Lung (tissue), 11 donors: ENCODE measurements at regions not wholly inside any gene's neighbourhood (a gene's known extent, or its start where the extent isn't known, plus 50 kb on each side); places are given as distances from the start of the nearest gene placed in this dataset.

ENCODE experiments used
- ATAC-seq: fragments of 200-7000 bp; cut with Tn5 transposase; one replicate; pipeline ENCODE4 v1.9.1; 2020; ENCODE audit warnings: moderate number of reproducible peaks; ENCODE audit not compliant: insufficient read depth, low FRiP score
- DNase-seq, 3 donors: peaks; one replicate each; pipeline ENCODE4 v3.0.0-alpha.2; 2013 to 2017
- H3K27ac ChIP-seq, 2 donors: one replicate each; pipeline ENCODE4 v1.5.1; 2013; ENCODE audit warnings: mild to moderate bottlenecking in 2 of 2, moderate library complexity in 2 of 2, control low read depth in 1 of 2, inconsistent platforms in 1 of 2, low read depth in 1 of 2, low read length in 1 of 2
- H3K27me3 ChIP-seq, 3 donors: one replicate each; pipeline ENCODE4 v1.5.1; 2013; ENCODE audit warnings: low read length in 2 of 3; ENCODE audit not compliant: control insufficient read depth in 3 of 3, insufficient read depth in 3 of 3
- H3K36me3 ChIP-seq, 4 donors: one replicate each; pipeline ENCODE4 v1.5.1; 2013; ENCODE audit warnings: low read length in 4 of 4, mild to moderate bottlenecking in 1 of 4, moderate library complexity in 1 of 4; ENCODE audit not compliant: control insufficient read depth in 4 of 4, insufficient read depth in 4 of 4
- H3K4me1 ChIP-seq, 5 donors: one replicate each; pipeline ENCODE4 v1.5.1; 2013; ENCODE audit warnings: low read length in 5 of 5, mild to moderate bottlenecking in 2 of 5, moderate library complexity in 1 of 5; ENCODE audit not compliant: control insufficient read depth in 5 of 5, insufficient read depth in 5 of 5
- H3K4me3 ChIP-seq: one replicate; pipeline ENCODE4 v1.5.1; 2013; ENCODE audit warnings: mild to moderate bottlenecking, control low read depth, moderate library complexity
- H3K9ac ChIP-seq, 2 donors: one replicate each; pipeline ENCODE4 v1.5.1; 2013; ENCODE audit warnings: low read length in 2 of 2, control low read depth in 1 of 2; ENCODE audit not compliant: insufficient read depth in 1 of 2
- H3K9me3 ChIP-seq, 4 donors: one replicate each; pipeline ENCODE4 v1.5.1; 2013; ENCODE audit warnings: low read length in 3 of 4, mild to moderate bottlenecking in 1 of 4, moderate library complexity in 1 of 4; ENCODE audit not compliant: control insufficient read depth in 4 of 4, insufficient read depth in 3 of 4
- WGBS, 2 donors: extraction: QIAGEN DNeasy Blood & Tissue Kit; methylation state at CpG; one replicate each; pipeline ENCODE4 v1.1.7; 2013; 5-methylcytosine and 5-hydroxymethylcytosine counted together
- TF ChIP-seq, protein P1 (sequence below): IDR thresholded peaks from 2 replicates; pipeline ENCODE4 v1.5.1; 2012; ENCODE audit warnings: mild to moderate bottlenecking; ENCODE audit errors: control extremely low read depth, extremely low read depth
- donor health status: control.
- donor health status: control.
- donor health status: Bipolar disorder and iron deficiency.
- donor health status: healthy.
- donor health status: DM: yes; HTN: yes; CAD: no.

DNA sequence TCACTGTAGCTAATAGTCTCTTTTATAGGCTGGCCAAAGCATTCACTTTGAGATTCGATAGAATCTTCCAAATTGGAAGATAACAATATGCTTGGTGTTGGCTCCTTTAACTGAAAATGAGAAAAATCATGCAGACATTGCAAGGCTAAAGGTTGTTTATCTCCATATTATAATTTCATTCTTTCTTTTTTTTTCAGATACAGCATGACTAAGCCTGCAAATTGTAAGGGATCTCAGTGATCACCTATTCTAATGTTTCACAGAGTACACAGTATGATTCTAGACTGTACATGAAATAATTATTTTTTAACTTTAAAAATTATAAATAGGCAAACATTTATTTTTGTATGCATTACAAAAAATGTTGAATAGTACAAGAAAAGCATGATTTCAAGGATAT lies 451.7 kb upstream of the DDI1 start:
- peaks cover 0 to 1% (median 0%) of the 10 kb centered on the region in 4 donors for H3K9me3 ChIP-seq
- H3K27me3 ChIP-seq = no peaks in the 10 kb centered on the region
- TF ChIP-seq, protein P1, sequence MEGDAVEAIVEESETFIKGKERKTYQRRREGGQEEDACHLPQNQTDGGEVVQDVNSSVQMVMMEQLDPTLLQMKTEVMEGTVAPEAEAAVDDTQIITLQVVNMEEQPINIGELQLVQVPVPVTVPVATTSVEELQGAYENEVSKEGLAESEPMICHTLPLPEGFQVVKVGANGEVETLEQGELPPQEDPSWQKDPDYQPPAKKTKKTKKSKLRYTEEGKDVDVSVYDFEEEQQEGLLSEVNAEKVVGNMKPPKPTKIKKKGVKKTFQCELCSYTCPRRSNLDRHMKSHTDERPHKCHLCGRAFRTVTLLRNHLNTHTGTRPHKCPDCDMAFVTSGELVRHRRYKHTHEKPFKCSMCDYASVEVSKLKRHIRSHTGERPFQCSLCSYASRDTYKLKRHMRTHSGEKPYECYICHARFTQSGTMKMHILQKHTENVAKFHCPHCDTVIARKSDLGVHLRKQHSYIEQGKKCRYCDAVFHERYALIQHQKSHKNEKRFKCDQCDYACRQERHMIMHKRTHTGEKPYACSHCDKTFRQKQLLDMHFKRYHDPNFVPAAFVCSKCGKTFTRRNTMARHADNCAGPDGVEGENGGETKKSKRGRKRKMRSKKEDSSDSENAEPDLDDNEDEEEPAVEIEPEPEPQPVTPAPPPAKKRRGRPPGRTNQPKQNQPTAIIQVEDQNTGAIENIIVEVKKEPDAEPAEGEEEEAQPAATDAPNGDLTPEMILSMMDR = no peak

DNA sequence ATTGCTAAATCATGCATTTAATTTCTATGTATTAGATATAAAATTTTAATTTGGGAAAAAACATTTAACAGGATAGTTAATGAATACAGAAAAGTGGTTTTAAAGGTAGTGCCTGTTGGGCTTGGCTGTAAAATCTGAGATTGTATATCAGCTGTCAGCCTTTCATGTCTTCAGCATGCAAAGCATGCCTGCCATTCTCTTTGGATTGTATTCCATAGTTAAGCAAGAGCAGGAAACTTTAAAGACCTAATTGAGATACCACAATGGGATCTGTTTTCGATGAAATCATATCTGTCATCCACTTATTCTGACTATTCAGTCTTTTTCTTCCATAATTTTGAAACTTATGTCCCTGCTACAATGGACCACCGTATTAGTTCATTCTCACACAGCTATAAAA lies 451.0 kb upstream of the DDI1 start:
- H3K9me3 ChIP-seq = peaks cover 0 to 3% (median 0%) of the 10 kb centered on the region in 4 donors
- ATAC-seq = no peak
- 83 to 87% methylated on average over 2 of the region's 2 CpGs for WGBS, 2 donors
- TF ChIP-seq, protein P1 = no peak
- H3K27ac ChIP-seq = no peak overlapping the region
- no peak overlapping the region for H3K9ac ChIP-seq
- H3K4me1 ChIP-seq = peaks cover 0 to 4% (median 0%) of the 10 kb centered on the region in 5 donors
- no peaks in the 10 kb centered on the region for H3K27me3 ChIP-seq
- H3K36me3 ChIP-seq = no peaks in the 10 kb centered on the region
- DNase-seq = no peak
- H3K4me3 ChIP-seq = no peak overlapping the region

More for the DNA sequence above, 451.7 kb upstream of the DDI1 start:
- DNase-seq (no peak), ATAC-seq (no peak)
- no peak overlapping the region for H3K4me3 ChIP-seq
- H3K4me1 ChIP-seq = peaks cover 0 to 4% (median 0%) of the 10 kb centered on the region in 5 donors
- no peak overlapping the region for H3K9ac ChIP-seq
- H3K27ac ChIP-seq = no peak overlapping the region
- H3K36me3 ChIP-seq = no peaks in the 10 kb centered on the region
- WGBS, 2 donors = 85 to 90% methylated on average over 1 of the region's 1 CpG

DNA sequence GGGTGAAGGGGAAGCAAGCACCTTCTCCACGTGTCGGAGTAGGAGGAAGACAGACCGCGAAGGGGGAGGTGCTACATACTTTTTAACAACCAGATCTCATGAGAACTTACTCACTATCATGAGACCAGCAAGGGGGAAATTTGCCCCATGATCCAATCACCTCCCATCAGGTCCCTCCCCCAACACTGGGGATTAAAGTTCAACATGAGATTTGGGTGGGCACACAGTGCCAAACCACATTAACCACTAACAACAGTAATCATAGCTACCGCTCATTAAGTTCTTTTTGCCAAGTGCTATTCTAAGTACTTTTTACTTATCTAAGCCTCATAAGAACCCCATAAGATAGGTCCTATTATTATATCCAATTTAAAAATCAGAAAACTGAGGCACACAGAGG lies 450.5 kb upstream of the DDI1 start:
- Histone ChIP-seq H3K36me3 (no peaks in the 10 kb centered on the region), H3K4me1 (peaks cover 0 to 4% (median 0%) of the 10 kb centered on the region in 5 donors), H3K4me3 (no peak overlapping the region), H3K9ac (no peak overlapping the region), H3K27me3 (no peaks in the 10 kb centered on the region), H3K9me3 (peaks cover 0 to 3% (median 0%) of the 10 kb centered on the region in 4 donors), H3K27ac (no peak overlapping the region)
- DNase-seq (no peak), ATAC-seq (no peak)
- TF ChIP-seq, protein P1 = no peak
- 83 to 94% methylated on average over 5 of the region's 5 CpGs for WGBS, 2 donors

DNA sequence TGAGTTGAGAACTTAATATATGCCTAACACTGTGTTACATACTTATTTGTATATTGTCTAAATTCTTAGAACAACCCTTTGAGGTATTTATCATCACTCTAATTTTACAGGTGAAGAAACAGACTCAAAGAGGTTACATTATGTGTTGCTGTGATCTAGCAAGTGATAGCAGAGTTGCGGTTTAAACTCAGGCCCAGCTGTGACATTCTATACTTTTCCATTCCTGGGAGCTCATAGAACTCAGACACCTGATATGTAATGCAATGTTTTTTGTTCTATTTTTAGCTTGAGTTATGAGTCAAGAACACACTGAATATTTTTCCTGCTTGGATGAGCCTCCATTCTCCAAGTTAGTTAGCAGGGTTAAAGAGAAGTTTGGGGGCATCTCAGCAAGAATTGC lies 449.7 kb upstream of the DDI1 start:
- TF ChIP-seq, protein P1 = no peak

More for the DNA sequence above, 449.7 kb upstream of the DDI1 start:
- no peak overlapping the region for H3K4me3 ChIP-seq
- no peaks in the 10 kb centered on the region for H3K27me3 ChIP-seq
- ATAC-seq (no peak), DNase-seq (no peak)
- WGBS, 2 donors = 93% methylated on average over 1 of the region's 1 CpG
- no peak overlapping the region for H3K9ac ChIP-seq
- peaks cover 0 to 3% (median 0%) of the 10 kb centered on the region in 4 donors for H3K9me3 ChIP-seq
- no peak overlapping the region for H3K27ac ChIP-seq
- H3K36me3 ChIP-seq = no peaks in the 10 kb centered on the region
- peaks cover 0 to 4% (median 0%) of the 10 kb centered on the region in 5 donors for H3K4me1 ChIP-seq
